RKO (cell line): ENCODE measurements at regions not wholly inside any gene's neighbourhood (a gene's known extent, or its start where the extent isn't known, plus 50 kb on each side); places are given as distances from the start of the nearest gene placed in this dataset.

ENCODE experiments used
- DNase-seq: peaks from one replicate; pipeline ENCODE4 v3.0.0-alpha.2; 2016; ENCODE audit warnings: low spot score

GRCh38 chr7:121450631-121451198 is 54.6 kb upstream of the FAM3C start:
- no peak for DNase-seq

DNA sequence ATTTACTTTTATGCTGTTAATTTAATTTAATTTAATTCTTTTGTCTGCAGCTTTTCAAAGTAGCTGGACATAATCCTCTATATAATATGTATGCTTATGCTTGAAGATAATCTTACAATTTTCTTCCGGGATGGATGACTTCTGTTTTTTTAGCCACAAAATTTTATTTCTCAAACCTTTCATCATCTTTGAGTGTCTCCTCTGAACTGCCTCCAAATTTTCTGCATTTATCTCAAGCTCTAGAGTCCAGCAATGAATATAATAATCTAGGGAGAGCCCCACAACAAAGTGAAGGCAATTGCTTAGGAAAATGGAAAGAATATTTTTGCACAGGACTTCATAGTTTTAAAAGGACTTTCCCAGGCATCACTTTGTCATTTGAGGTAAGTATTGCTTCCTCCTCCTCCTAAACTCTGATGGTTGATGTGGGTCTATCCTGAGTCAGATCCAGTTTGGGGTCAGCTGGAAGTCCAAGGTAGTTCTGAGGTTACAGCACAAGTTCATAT is 53.7 kb upstream of the FAM3C start:
- no peak for DNase-seq

DNA sequence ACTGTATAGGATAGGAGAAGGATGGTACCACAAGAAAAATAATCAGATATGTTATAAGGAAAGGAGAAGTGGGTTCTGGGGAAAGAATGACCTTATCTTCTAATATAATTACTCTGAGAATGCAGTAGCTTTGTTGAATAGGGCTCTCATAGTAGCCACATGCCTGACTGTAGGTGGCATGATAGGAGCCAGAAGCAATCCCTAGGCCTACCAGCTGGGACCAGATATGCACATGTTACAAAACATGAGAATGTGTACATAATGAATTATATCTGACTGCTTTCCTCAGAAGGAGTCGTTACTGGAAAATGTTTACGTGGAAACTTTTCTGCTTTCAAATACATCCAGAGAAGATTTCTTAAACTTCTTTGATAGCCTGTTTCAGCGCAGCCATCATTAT is 53.2 kb upstream of the FAM3C start:
- peak; percentile 21 for DNase-seq

DNA sequence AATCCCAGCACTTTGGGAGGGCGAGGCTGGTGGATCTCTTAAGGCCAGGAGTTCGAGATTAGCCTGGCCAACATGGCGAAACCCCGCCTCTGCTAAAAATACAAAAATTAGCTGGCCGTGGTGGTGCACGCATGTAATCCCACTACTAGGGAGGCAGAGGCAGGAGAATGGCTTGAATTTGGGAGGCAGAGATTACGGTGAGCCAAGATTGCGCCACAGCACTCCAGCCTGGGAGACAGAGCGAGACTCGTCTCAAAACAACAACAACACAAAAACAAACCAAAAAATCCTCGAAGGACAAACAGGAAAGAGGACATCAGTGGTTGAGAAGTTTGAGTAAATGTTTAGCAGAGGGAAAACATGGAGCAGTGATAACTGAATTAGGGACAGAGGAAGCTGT is 52.3 kb upstream of the FAM3C start:
- no peak for DNase-seq

GRCh38 chr7:121447911-121448300 is 51.8 kb upstream of the FAM3C start:
- no peak for DNase-seq

DNA sequence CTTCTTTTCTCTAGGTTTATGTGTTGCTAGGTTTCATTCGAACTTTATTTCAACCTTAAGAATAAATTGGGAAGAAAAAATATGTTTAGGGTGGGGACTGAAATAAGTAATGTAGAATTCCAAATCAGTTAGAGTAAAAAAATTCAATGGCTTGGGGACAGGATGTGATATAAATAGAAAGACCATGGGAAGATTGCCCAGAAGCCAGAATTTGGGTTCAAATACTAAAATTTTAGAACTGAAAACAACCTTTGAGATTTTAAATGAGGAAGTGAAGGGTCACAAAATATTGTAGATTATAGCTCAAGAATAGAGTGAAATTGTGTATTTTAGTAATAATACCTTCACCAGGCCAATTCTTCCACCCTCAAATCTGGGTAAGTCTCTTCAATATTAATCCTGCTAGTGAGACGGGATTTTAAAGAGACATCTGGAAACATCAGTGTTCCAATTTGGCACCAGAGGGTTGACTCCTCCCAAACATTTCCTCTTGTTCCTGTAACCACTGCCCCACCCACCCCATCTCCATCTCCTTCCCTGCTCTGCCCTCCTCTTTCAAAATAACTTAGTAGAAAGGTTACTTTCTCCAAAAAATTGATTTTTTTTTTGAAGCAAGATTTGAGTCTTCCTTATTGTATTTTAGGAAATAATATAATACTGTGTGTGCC is 51.3 kb upstream of the FAM3C start:
- DNase-seq: no peak

GRCh38 chr7:121446526-121446925 is 50.4 kb upstream of the FAM3C start:
- no peak for DNase-seq
